Endothelial cell of umbilical vein (primary cell): ENCODE measurements at regions not wholly inside any gene's neighbourhood (a gene's known extent, or its start where the extent isn't known, plus 50 kb on each side); places are given as distances from the start of the nearest gene placed in this dataset.

Experiments used
- BruUV-seq: library from RNA; stranded (reverse); fragments of 400-500 nt; replicated peaks from 2 replicates; lab custom pipeline; 2021; lab: Mats Ljungman, UMichigan
- CTCF ChIA-PET: fragments of 300-600, 350-600 bp; sonication (Branson Sonifier 250); formaldehyde crosslinking; loops from one replicate; lab custom pipeline; 2021; ENCODE audit warnings: antibody characterized with exemption, inconsistent platforms; lab: Charles Lee
- POLR2A ChIA-PET: fragments of 300-600, 350-600 bp; sonication (Branson Sonifier 250); formaldehyde crosslinking; loops from one replicate; lab custom pipeline; 2021; ENCODE audit warnings: antibody characterized with exemption, inconsistent platforms; lab: Charles Lee
- DNase-seq: peaks from one replicate; pipeline ENCODE4 v3.0.0-alpha.2; 2011; ENCODE audit warnings: low read depth, low spot score
- FAIRE-seq: peaks from 2 replicates; lab custom pipeline; 2011; peaks lifted over from hg19 to GRCh38; lab: Jason Lieb, UNC
- H2AFZ ChIP-seq: 2 replicates; pipeline ENCODE4 v1.6.0; 2012; ENCODE audit warnings: low read depth, low read length, control low read depth, inconsistent platforms
- H3K27ac ChIP-seq: 2 replicates; pipeline ENCODE4 v1.5.1; 2011; ENCODE audit warnings: low read depth, mild to moderate bottlenecking, control low read depth, low read length, moderate library complexity; ENCODE audit not compliant: insufficient read depth
- H3K27me3 ChIP-seq, 2 experiments: 2 replicates each; pipeline versions ENCODE4 v1.6.0 to v1.6.1; 2011; ENCODE audit warnings: low read length in 2 of 2, mixed read lengths in 1 of 2; ENCODE audit not compliant: control insufficient read depth in 2 of 2, insufficient read depth in 2 of 2
- H3K36me3 ChIP-seq, 2 experiments: 2 replicates in 1 of 2; 3 replicates in 1 of 2; pipeline ENCODE4 v1.5.1; 2011; ENCODE audit warnings: low read length in 2 of 2, mild to moderate bottlenecking in 1 of 2, moderate library complexity in 1 of 2; ENCODE audit not compliant: control insufficient read depth in 2 of 2, insufficient read depth in 2 of 2; ENCODE audit errors: extremely low read depth in 1 of 2
- H3K4me1 ChIP-seq: 3 replicates; pipeline ENCODE4 v1.5.1; 2011; ENCODE audit warnings: mild to moderate bottlenecking, low read length; ENCODE audit not compliant: control insufficient read depth, insufficient read depth; ENCODE audit errors: extremely low read depth
- H3K4me2 ChIP-seq: 2 replicates; pipeline ENCODE4 v1.6.1; 2011; ENCODE audit warnings: low read length, control low read depth, mixed read lengths; ENCODE audit not compliant: insufficient read depth
- H3K4me3 ChIP-seq, 3 experiments: fragments of 200-600 bp in 1 of 3; sonication (generic), shearing (Covaris generic) in 1 of 3; replicated peaks in 1 of 3; 2 replicates each; pipeline ENCODE4 v1.5.1; 2011 to 2016; ENCODE audit warnings: control low read depth in 3 of 3, low read length in 3 of 3, mild to moderate bottlenecking in 2 of 3, inconsistent platforms in 1 of 3, low read depth in 1 of 3, moderate library complexity in 1 of 3; ENCODE audit not compliant: insufficient read depth in 1 of 3
- H3K79me2 ChIP-seq: 2 replicates; pipeline ENCODE4 v1.6.0; 2012; ENCODE audit warnings: low read length, inconsistent platforms; ENCODE audit not compliant: control insufficient read depth, insufficient read depth
- H3K9ac ChIP-seq: replicated peaks from 2 replicates; pipeline ENCODE3; 2011; ENCODE audit warnings: low read length, control low read depth; ENCODE audit not compliant: insufficient read depth; ENCODE audit errors: extremely low read depth
- H3K9me1 ChIP-seq: replicated peaks from 3 replicates; pipeline ENCODE4 v1.6.0; 2011; ENCODE audit warnings: mild to moderate bottlenecking, low read length; ENCODE audit not compliant: control insufficient read depth, insufficient read depth; ENCODE audit errors: extremely low read depth
- H3K9me3 ChIP-seq: replicated peaks from 2 replicates; pipeline ENCODE4 v1.5.1; 2012; ENCODE audit warnings: low read length, inconsistent platforms; ENCODE audit not compliant: control insufficient read depth, insufficient read depth
- H4K20me1 ChIP-seq: replicated peaks from 2 replicates; pipeline ENCODE3; 2011; ENCODE audit warnings: mild to moderate bottlenecking, low read length; ENCODE audit not compliant: control insufficient read depth, insufficient read depth; ENCODE audit errors: extremely low read depth
- EZH2 ChIP-seq: IDR thresholded peaks from 2 replicates; pipeline ENCODE4 v1.6.1; 2012; ENCODE audit warnings: borderline replicate concordance, low read depth, mild to moderate bottlenecking, moderate library complexity, low read length, inconsistent platforms; ENCODE audit not compliant: severe bottlenecking
- FOS ChIP-seq: IDR thresholded peaks from 2 replicates; pipeline ENCODE4 v1.6.1; 2011; ENCODE audit warnings: mild to moderate bottlenecking, low read length, moderate library complexity, borderline replicate concordance; ENCODE audit not compliant: insufficient read depth
- GATA2 ChIP-seq: IDR thresholded peaks from 2 replicates; pipeline ENCODE4 v1.7.0; 2011; ENCODE audit warnings: low read depth, mild to moderate bottlenecking, moderate library complexity, mixed read lengths, low read length; ENCODE audit not compliant: insufficient read length, insufficient read depth
- JUN ChIP-seq: IDR thresholded peaks from 2 replicates; pipeline ENCODE4 v1.6.1; 2011; ENCODE audit warnings: borderline replicate concordance, low read depth; ENCODE audit not compliant: insufficient read length, insufficient read depth
- MYC ChIP-seq: IDR thresholded peaks from one replicate; pipeline ENCODE4 v1.6.1; 2011; ENCODE audit warnings: mild to moderate bottlenecking, low read depth, low read length
- POLR2A ChIP-seq: IDR thresholded peaks from 2 replicates; pipeline ENCODE4 v1.6.1; 2012; ENCODE audit warnings: low read depth, mild to moderate bottlenecking, control low read depth, low read length
- POLR2AphosphoS5 ChIP-seq: IDR thresholded peaks from 2 replicates; pipeline ENCODE4 v1.6.1; 2012; ENCODE audit warnings: low read depth, mild to moderate bottlenecking, control low read depth, low read length, moderate library complexity; ENCODE audit not compliant: insufficient read depth
- dilution Hi-C: fragments of 300-500 bp; cut with MboI; formaldehyde crosslinking; loops from one replicate; pipeline ENCODE4 v1.15.0; 2019; ENCODE audit warnings: low sequenced_read_pairs; ENCODE audit not compliant: extremely low pct_ligation_motif_present
- intact Hi-C: fragments of 100-400 bp; cut with micrococcal nuclease; formaldehyde crosslinking; loops from one replicate; pipeline ENCODE4 v1.10.0; 2022
- TF ChIP-seq, protein P1 (sequence below): IDR thresholded peaks from 2 replicates; pipeline ENCODE4 v1.6.1; 2011; ENCODE audit not compliant: insufficient read depth, insufficient read length
- TF ChIP-seq, protein P2 (sequence below), 2 donors: IDR thresholded peaks; 1 replicate in 1 of 2; 2 replicates in 1 of 2; pipeline ENCODE4 v1.5.1; 2011; ENCODE audit warnings: low read length in 2 of 2, mild to moderate bottlenecking in 2 of 2, moderate library complexity in 2 of 2, control low read depth in 1 of 2, inconsistent platforms in 1 of 2, low read depth in 1 of 2; ENCODE audit not compliant: insufficient read depth in 1 of 2; ENCODE audit errors: extremely low read depth in 1 of 2

DNA sequence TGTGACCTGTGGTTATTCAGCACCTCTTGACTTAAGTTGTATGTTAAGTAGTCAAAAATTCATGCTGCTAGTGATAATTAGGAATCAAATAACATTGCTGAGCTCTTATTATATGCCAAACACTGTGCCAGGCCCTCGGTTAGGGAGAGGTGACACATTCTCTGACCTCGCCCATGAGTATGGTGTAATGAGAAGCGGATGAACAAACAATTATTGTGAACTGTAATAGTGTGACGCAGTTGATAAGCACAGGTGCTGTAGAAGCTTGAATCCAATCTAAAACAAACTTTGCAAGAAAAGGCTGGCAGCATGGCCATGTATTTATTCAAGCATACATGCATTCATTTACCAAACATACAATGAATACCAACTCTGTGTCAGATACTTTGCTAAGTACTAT lies 303.5 kb upstream of the HS3ST1 start:
- Histone ChIP-seq H3K4me2 (no peak overlapping the region), H2AFZ (no peak overlapping the region), H3K27me3 (no peaks in the 10 kb centered on the region), H3K79me2 (no peaks in the 10 kb centered on the region), H3K27ac (no peak overlapping the region), H3K9me3 (no peaks in the 10 kb centered on the region), H3K9me1 (no peaks in the 10 kb centered on the region), H4K20me1 (no peaks in the 10 kb centered on the region), H3K36me3 (no peaks in the 10 kb centered on the region), H3K4me3 (no peak overlapping the region), H3K4me1 (no peaks in the 10 kb centered on the region), H3K9ac (no peak overlapping the region)
- BruUV-seq: no TSS peak
- CTCF ChIA-PET: interaction anchor here (1.4 kb wide), 1 partner anchor 11 kb away, joined by 3 read pairs; no protein-coding TSS in a partner anchor
- DNase-seq (no peak), FAIRE-seq (no peak)
- POLR2A ChIA-PET: interaction anchor here (0.6 kb wide), 1 partner anchor 12 kb away, joined by 7 read pairs; no protein-coding TSS in a partner anchor
- intact Hi-C loops: no loop called here
- no peak for TF ChIP-seq GATA2
- no peak for TF ChIP-seq EZH2
- TF ChIP-seq, protein P1, sequence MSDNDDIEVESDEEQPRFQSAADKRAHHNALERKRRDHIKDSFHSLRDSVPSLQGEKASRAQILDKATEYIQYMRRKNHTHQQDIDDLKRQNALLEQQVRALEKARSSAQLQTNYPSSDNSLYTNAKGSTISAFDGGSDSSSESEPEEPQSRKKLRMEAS: no peak
- no peak for TF ChIP-seq POLR2AphosphoS5
- TF ChIP-seq MYC: no peak
- TF ChIP-seq FOS: no peak
- TF ChIP-seq POLR2A: no peak
- TF ChIP-seq JUN: no peak
- dilution Hi-C loops: loop anchor here (25.0 kb wide), 1 partner anchor 1120 kb away; no protein-coding TSS in a partner anchor

DNA sequence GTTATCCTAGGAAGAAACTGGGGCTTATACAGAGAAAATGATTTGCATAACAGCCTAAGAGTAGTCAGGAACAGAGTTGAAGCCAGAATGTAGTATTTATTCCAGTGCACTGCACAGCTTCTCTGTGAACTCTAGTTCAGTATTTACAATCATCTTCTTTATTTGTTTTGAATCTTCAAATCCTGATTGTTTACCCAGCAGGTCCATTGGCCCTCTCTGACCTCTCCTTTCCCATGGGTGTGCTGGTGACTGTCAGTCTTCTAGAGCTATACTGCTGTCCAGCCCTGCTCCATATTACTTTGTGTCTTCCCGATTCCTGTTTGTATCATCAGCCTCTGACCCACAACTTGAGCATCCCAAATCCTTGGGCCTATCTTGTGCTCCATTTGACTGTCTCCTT lies 301.9 kb upstream of the HS3ST1 start:
- H3K4me2 ChIP-seq: no peak overlapping the region
- H2AFZ ChIP-seq: no peak overlapping the region
- no peaks in the 10 kb centered on the region for H3K36me3 ChIP-seq
- POLR2A ChIA-PET: no interaction called here
- H3K9ac ChIP-seq: no peak overlapping the region
- TF ChIP-seq EZH2 (no peak), POLR2A (no peak), FOS (no peak), JUN (no peak), MYC (no peak), GATA2 (no peak), POLR2AphosphoS5 (no peak)
- TF ChIP-seq, protein P2, sequence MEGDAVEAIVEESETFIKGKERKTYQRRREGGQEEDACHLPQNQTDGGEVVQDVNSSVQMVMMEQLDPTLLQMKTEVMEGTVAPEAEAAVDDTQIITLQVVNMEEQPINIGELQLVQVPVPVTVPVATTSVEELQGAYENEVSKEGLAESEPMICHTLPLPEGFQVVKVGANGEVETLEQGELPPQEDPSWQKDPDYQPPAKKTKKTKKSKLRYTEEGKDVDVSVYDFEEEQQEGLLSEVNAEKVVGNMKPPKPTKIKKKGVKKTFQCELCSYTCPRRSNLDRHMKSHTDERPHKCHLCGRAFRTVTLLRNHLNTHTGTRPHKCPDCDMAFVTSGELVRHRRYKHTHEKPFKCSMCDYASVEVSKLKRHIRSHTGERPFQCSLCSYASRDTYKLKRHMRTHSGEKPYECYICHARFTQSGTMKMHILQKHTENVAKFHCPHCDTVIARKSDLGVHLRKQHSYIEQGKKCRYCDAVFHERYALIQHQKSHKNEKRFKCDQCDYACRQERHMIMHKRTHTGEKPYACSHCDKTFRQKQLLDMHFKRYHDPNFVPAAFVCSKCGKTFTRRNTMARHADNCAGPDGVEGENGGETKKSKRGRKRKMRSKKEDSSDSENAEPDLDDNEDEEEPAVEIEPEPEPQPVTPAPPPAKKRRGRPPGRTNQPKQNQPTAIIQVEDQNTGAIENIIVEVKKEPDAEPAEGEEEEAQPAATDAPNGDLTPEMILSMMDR (IDR thresholded peaks at IDR 0.05; ENCODE audit: extremely low read depth in 1 of 2, insufficient read depth in 1 of 2, low read depth in 1 of 2, low read length in 2 of 2): no peak
- TF ChIP-seq, protein P1: no peak
- H3K4me1 ChIP-seq: no peaks in the 10 kb centered on the region
- FAIRE-seq (no peak), DNase-seq (no peak)
- CTCF ChIA-PET: interaction anchor here (0.6 to 1.4 kb wide), 2 partner anchors 18 to 35 kb away, joined by 3 to 4 read pairs; no protein-coding TSS in a partner anchor
- H3K27ac ChIP-seq: no peak overlapping the region
- dilution Hi-C loops: loop anchor here (25.0 kb wide), 1 partner anchor 1118 kb away; no protein-coding TSS in a partner anchor
- no peaks in the 10 kb centered on the region for H3K79me2 ChIP-seq
- no peak overlapping the region for H3K4me3 ChIP-seq
- intact Hi-C loops: no loop called here
- H3K9me3 ChIP-seq: no peaks in the 10 kb centered on the region
- no peaks in the 10 kb centered on the region for H3K9me1 ChIP-seq
- H3K27me3 ChIP-seq: no peaks in the 10 kb centered on the region
- no TSS peak for BruUV-seq
- H4K20me1 ChIP-seq: no peaks in the 10 kb centered on the region
